Stimulated activated CD4-positive, alpha-beta T cell treated with anti-CD3 and anti-CD28 coated beads, Interleukin-12 subunit alpha, Interleukin-12 subunit beta, amount 100 ng/mL, for 48 hours (primary cell): ENCODE measurements at regions not wholly inside any gene's neighbourhood (a gene's known extent, or its start where the extent isn't known, plus 50 kb on each side); places are given as distances from the start of the nearest gene placed in this dataset.
"Not testable (repeated sequence)": the region's sequence is repeated elsewhere in the genome, so short reads cannot be mapped to it uniquely, and the experiment has no call there.

Experiments
- DNase-seq, 3 donors: peaks; one replicate each; pipeline ENCODE4 v3.0.0-alpha.2; 2020; ENCODE audit warnings: low read depth in 2 of 3, low spot score in 1 of 3

DNA sequence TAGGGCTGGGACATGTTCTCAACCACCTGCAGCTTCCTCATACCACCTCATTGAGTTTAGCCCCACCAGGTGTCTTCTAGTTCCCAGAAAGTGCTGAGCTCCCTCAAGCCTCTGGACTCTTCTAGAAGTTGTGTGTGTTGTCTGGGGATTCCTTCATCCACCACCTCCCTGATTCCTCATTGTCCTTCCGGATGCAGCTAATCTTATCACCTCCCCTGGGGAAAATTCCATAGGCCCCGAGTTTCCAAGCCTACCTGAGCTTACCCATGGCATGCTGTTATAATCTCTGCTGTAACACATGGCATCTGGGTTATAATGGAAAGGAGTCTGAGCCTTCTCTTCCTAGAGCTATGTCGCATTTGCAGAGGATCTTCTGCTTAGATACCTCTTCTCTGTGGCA lies 243.5 kb upstream of the SDK2 start:
- DNase-seq = no peak

DNA sequence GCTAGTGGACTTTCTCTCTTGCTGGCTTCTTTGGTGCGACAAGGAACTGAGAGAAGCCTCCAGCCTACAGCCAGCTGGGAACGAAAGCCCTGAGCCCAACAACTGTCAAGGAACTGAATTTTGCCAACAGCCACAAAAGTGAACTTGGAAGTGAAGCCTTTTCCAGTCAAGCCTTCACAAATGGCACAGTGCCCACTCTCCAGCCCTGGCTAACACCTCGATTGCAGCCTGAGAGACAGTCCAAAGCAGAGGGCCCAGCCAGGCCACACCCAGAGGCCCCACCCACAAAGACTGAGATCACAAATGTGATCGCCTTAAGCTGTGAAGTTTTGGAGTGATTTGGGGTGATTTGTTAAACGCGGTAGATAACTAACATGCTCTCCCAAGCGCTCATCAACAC lies 244.6 kb upstream of the SDK2 start:
- DNase-seq = no peak

DNA sequence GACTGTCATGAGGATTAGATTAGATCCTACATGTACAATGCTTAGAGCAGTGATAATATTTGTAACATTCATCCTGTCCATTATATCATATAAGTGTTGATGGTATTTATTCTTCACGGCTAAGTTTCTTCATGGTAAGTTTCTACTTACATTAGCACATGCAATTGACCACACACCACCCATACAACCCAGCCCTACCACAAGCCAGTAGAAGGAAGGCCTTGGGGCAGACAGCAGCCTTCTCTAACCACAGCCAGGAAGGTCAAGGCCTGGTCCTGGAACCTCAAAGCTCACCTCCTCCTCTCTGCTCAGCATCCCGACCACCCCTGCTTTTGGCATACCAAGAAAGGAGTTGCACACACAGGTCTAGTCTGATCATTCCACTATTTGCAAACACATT lies 245.2 kb upstream of the SDK2 start:
- no peak for DNase-seq

DNA sequence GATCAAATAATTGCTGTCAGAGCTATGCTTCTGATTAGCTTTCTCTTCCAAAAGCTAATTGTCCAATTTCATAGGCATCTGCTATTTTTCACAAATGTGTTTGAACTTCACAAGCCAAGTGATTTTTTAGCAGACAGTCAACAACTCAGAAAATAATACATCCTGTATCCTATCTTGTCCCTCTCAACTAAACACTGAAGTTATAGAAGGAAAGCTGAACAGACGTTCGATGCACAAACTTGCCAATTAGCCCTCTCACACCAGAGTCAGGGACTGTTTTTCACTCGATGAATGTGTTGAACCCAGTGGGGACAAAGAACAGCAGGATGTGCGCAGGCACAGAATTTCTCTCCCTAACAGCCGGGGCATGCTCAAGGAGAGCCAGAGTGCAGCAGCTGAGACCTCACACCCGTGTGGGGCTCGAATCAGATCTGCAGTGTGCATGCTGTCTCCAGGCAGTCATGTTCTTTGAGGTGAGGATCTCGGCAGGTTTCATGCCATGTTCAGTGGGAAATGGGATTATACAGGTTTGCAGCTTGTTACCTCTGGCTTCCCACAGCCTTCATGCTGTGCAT lies 246.7 kb upstream of the SDK2 start:
- no peak for DNase-seq

DNA sequence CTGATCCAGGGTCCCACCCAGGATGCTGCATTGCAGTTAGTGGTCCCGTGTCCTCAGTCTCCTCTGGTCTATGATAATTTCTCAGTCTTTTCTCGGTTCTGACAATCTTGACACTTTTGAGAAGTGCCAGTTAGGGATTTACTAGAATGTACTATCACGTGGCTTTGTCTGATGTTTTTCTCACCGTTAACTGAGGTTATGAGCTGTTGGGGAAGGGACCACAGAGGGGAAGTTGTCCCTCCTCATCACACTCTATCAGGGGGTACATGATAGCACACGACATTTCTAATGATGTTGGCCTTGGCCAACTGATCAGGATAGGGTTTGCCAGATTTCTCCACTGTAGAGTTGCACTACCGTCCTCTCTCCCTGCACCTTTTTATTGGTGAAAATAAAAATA lies 250.9 kb upstream of the SDK2 start:
- DNase-seq = no peak

DNA sequence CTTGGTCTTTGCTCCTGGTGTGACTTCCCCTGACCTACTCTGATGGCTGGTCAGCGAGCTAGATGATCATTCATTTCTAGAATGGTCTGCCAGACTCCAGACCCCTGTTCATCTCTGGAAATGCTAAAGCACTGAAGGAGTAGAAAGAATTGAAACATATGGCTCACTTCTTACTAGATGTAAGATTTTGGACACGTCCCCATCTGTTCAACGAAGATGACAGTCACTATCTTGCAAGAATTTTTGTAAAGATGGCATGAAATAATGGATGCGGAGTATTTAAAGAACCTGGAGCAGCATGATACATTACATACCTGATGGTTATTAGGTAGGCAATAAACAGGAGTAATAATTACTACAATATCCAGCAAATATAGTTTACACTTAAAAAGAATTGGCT lies 252.7 kb upstream of the SDK2 start:
- DNase-seq = no peak

DNA sequence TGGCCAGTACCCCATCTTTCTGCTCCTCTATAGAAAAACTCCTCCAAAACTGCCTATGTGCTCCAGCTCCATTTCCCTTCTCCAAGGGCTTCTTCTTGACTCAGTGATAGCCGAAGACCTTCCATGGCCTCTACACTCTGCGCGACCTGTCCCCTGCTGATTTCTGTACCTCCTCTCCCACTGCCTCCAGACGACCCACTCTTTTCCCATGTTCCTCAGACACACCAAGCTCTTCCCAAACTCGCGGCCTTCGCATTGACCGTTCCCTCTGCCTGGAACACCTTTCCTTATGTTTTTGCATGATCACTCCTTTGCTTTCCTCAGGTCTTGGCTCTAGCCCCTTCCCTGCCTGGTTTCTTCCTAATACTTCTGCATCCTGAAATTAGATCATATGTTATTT lies 255.6 kb upstream of the SDK2 start:
- DNase-seq = no peak

DNA sequence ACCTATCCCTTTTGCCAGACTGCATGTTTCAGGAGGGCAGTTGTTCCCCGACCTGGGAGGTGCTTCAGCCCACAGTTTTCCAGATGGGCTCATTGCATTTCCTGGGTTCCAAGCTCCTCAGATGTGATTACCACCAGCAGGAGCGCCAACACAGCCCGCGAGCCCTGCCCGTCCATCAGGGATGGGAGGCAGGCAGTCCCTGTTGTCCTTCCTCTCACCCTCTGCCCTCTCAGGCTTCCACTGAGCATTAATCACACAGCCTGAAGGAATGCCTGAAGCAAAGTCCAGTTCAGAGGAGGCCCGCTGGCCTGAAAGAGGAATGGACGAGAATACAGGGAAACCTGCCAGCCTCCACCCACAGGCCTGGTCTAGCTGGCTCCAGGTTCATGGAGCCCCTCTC lies 256.3 kb upstream of the SDK2 start:
- DNase-seq = no peak

DNA sequence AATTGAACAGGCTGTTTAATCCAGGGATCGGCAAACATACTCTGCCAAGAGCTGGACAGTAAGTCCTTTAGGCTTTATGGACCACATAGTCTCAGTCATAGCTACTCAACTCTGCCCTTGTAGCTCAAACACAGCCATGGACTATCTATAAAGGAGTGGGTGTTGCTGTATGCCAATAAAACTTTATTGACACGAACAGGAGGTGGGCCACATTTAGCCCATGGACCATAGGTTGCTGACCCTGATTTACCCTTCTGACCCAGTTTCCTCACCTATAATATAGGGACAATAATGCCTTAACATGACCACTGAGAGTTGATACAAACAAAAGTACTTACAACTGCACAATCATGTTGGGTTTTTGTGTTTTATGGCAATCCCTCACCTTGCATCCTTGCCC lies 257.0 kb upstream of the SDK2 start:
- DNase-seq = no peak

DNA sequence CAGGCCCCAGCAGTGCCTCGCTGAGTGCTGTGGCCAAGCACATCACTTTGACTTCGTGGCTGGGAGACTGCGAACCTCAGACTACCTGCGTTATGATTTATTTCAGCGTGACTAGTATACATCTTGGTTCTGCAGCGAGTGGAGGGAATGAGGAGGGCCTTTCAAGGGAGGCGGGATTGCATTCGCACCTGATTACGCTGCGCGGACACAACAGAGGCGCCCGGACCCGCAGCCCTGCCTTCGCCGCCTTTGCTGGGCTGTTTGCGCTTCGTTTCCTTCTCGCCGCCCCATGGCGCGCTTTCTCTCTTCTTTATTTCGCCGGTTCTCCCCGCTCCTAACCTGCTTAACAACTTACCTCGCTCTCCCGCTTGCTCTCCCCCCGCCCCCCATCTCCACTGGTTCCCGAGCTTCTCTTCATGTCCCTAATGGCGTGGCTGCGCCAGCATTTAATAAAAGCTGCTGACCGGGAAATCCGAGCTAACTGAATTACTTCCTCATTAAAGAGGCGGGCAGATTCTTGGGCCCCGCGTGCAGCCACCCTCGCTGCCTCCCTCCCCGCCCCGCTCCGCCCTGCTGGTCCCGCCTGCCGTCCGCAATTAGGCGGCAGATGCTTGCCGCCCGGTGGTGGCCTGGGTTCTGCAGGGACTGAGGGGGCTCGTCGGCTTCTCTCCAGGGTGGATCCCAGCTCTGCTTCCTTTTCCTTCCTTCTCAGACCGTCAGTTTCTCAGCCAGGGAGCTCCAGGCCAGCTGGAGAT lies 257.6 kb upstream of the SDK2 start:
- DNase-seq = peak; percentile 3 to 11 (median 7)

DNA sequence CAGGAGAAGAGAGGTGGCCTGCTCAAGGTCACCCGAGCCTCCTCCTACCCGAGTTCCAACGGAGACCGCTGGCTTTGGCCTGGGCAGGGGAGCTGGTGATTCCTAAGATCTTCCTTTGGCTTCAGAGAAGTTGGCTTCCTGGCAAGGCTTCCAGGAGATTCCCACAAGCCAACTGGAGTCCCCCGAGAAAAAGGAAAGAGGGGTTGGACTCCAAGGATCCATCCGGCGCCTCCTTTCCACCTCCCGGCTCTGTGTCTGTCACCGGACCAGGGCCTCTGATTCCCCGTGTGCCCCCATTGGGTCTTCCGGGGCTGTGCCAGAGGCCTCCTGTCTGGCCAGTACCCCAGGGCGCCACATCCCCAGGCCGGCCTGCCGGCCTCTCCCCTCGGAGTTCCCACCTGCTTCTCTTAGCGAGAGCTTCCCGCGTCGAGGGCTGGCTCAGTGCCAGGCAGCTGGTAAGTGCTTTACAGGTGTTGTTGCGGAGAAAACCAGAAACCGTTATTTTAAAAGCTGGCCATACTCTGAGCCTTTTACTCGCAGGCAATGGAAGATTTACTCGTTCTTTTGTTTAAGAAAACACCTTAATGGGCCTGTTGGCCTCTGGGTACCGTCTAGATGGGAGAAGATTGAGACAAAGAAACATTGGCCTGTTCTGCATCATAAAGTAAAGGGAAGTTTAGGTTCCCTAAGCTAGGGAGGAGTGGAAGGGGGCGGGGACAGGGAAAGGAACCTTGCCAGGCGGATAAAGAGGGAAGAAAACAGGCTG lies 258.4 kb upstream of the SDK2 start:
- no peak for DNase-seq

DNA sequence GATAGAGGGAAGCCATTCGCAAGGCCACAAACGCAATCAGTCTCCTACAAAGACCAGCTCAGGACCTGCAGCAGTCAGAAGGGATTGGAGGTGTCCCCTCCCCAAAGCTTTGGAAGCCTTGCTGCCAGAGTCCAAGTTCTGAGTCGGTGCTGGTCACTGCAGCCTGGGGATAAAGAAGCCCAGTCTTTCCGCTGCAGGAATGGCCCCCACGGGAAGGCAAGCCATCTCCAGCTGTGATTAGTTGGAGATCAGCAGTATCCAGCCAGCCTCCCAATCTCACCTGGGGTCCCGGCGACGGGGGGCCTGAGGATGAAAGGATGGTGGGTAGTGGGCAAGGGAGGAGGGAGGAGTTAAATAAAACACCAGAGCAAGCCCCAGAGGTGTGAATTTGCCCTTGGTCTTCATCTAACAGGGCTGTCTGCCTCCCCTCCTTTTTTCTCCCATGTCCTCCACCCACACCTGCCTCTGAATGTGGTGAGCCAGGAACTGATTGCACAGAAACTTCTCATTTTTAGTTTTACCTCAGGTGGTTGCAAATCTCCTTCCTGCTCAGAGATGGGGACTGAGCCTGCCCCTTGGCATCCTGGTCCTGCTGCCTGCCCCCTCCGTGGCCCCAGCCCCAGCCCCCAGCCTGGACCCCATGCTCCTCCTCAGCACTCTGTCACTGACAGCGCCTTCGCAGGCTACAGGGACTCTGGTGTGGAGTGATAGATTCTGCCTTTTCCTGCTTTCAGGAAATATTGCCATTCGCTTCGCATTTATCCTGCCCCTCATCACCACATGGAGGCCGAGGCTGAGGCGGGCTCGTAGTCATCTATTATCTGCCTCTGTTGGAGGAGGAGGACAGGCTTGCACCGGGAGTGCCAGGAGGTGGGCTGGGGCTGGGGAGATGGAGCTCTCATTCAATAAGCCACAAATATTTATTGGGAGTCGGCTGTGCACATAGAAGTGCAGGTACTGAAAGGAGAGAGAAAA lies 262.9 kb upstream of the SDK2 start:
- no peak for DNase-seq

DNA sequence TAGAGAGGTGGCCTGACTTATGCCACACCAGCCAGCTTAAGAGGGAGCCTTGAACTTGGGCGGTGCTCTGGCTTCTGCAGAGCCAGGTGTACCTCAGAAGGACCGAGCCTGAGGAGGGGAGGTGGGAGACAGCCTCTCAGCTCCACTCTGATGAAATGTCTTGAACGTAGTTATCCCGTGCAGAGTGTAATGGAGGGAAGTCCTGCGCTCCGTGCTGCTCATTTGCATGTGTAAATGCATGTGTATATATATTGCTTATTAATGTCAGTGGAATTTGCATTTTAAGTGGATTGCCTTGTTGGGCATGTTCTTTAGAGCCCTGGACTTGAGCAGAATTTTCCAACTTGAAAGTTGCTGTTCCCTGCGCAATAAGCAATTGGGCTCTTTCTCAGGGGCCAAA lies 264.9 kb upstream of the SDK2 start:
- DNase-seq = no peak

DNA sequence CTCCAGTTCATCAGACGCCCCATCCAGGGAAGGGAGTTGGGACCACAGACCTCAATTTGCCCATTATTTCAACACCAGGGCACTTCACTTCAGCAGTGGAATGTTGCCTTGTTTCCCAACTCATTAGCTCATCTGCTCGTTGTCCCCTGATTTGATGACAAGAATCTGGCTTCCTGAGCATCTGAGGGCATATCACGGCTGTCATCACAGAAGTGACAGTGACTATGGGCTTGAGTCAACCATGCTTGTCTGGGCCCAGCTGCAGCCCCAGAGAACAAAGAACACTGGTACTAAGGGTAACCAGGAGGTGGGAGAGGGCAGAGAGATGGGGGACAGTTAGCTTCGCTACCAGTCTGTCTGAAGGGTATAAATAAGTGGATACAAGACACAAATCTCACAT lies 266.0 kb upstream of the SDK2 start:
- no peak for DNase-seq

DNA sequence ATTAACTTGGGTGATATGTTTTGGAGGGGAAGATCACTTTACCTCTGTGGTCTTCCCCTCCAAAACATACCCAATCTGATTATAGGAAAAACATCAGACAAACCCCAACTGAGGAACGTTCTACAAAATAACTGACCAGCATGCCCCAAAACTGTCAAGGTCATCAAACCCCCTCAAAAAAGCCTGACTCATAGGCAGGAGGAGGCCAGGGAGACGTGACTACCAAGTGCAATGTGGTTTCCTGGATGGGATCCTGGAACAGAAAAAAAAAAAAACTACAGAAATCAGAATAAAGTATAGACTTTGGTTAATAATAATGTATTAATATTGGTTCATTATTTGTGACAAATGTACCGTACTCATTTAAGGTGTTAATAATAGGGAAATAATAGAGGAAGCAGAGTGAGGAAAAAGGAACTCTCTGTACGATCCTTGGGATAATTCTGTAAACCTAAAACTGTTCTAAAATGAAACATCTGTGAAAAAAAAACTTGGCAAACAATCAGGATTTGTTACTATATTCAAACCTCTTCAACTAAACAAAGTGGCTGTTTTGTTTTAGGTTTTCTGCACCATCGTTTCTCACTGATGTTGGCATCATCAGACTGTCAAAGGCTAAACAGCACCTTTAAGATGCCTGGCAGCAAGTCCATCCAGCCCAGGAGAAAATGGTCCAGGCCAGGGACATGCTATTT lies 266.7 kb upstream of the SDK2 start:
- DNase-seq = no peak

DNA sequence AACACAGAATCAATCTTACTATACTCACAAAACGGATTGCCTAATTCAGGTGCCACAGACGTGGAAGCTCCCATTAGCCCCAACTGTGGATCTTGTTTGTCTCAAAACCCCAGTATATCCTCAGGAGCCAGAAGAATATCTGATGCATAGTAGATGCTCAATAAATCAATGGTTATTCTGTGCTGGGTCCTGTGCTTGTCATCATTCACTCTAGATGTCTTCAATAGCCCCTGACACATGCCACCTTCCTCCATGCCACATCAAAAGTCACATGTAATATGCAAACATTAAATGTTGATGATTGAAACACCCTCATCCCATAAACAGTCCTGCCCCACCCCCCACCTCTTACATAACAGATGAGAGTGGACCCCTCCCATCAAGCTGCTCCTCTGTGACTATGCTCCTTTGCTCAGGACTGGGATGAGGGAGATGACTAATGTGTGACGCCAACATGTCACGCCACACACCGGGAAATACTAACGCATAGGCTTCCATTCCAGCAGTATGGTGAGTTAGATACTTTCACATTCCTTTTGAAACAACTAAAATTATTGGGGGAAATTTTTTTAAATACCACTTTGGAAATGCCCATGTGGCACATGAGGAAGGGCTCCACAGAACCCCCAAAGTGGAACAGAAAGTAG lies 267.6 kb upstream of the SDK2 start:
- no peak for DNase-seq

DNA sequence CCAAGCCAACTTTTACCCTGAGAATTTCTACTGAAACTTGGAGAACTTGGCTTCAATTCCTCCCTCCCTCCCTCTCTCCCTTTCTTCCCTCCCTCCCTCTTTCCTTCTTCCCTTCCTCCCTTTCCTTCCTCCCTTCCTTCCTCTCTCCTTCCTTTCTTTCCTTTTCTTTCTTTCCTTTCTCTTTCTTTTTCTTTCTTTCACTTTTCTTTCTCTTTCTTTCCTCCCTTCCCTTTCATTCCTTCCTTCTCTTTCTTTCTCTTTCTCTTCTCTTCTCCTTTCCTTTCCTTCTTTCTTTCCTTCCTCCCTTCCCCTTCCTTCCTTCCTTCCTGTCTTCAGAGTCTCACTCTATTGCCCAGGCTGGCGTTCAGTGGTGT lies 268.1 kb upstream of the SDK2 start:
- no peak for DNase-seq

DNA sequence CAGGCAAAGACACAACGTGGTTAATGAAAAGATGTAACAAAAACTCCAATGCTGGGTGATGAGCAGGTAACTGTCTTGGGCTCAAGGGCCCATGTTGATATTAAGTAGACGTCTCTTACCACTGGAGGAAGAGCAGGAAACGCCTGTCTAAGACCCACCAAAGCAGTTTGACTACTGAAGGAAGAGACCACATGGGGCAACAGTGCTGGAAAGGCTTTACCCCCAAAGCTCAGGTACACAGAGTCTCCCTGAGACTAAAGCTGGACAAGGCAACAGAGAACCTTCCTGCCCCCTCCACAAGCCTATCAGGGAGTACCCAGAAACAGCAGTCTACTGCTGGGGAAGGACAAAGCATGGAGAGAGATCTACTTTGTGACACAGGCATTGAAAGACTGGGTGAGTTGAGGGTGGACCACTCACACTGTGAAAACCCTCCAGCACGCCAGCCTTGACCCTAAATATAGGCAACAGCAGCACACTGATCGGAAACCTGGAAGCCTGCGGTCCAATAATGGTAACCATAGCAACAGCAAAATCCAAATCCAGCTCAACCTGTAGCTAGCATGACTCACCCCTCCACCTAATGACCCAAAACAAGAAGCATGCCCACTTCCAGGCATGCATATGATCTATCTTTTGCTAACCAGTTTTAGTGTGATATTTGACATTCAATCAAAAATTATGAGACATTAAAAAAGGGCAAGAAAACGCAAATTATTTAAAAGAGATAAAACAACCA lies 270.5 kb upstream of the SDK2 start:
- no peak for DNase-seq

DNA sequence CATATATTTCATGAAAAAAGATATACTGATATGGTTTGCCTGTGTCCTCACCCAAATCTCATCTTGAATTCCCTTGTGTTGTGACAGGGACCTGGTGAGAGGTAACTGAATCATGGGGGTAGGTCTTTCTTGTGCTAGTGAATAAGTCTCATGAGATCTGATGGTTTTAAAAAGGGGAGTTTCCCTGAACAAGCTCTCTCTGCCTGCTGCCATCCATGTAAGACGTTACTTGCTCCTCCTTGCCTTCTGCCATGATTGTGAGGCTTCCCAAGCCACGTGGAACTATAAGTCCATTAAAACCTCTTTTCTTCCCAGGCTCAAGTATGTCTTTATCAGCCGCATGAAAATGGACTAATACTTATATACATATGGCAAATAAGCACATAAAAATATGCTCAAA lies 274.8 kb upstream of the SDK2 start:
- DNase-seq = not testable (repeated sequence)

DNA sequence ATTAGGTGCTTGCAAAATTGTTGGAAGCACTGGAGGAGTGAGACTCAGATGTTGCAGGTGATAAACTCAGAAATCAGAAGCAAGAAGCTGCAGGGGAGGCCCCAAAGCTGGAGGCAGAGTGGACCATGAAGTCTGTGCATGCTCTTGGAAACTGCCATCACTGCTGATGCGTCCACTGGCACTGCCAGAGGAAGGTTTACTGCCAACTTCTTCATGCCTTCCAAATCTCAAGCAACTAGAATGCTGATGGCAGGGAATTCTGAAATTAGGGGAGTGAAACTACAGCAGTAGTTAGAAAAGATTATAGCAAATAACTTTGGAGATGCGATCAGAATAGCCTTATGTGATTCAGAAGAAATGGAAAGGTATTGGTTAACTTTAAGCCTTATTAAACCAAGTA lies 277.1 kb upstream of the SDK2 start:
- no peak for DNase-seq
